Nephron (organoid): ENCODE measurements at regions not wholly inside any gene's neighbourhood (a gene's known extent, or its start where the extent isn't known, plus 50 kb on each side); places are given as distances from the start of the nearest gene placed in this dataset.

ENCODE experiments used
- H3K27ac Mint-ChIP-seq, 3 experiments: 2 replicates each; pipeline ENCODE4 v1.8.0; 2020; ENCODE audit warnings: mixed read lengths in 3 of 3, mild to moderate bottlenecking in 2 of 3, moderate library complexity in 1 of 3
- H3K27me3 Mint-ChIP-seq: 2 replicates; pipeline ENCODE4 v1.8.0; 2021; ENCODE audit warnings: low read depth, mild to moderate bottlenecking, moderate library complexity, mixed read lengths
- H3K36me3 Mint-ChIP-seq: 2 replicates; pipeline ENCODE4 v1.8.0; 2020; ENCODE audit warnings: low read depth, mixed read lengths
- H3K4me1 Mint-ChIP-seq: 2 replicates; pipeline ENCODE4 v1.8.0; 2020; ENCODE audit warnings: mixed read lengths
- H3K4me3 Mint-ChIP-seq, 3 experiments: 2 replicates each; pipeline ENCODE4 v1.8.0; 2020; ENCODE audit warnings: mild to moderate bottlenecking in 3 of 3, mixed read lengths in 3 of 3, moderate library complexity in 2 of 3
- H3K9me3 Mint-ChIP-seq: 2 replicates; pipeline ENCODE4 v1.8.0; 2020; ENCODE audit warnings: mixed read lengths
- CTCF ChIP-seq, 3 experiments: fragments of 200-600 bp; sonication (generic); IDR thresholded peaks; one replicate each; pipeline ENCODE4 v1.5.0; 2021; ENCODE audit warnings: antibody characterized with exemption in 3 of 3; ENCODE audit not compliant: unreplicated experiment in 3 of 3

- no peak for TF ChIP-seq CTCF (IDR thresholded peaks at IDR 0.05; ENCODE audit: unreplicated experiment in 3 of 3)
- H3K27me3 Mint-ChIP-seq, result peaks cover 27% of the 10 kb centered on the region
- no peaks in the 10 kb centered on the region for H3K4me1 Mint-ChIP-seq
- no peak overlapping the region for H3K4me3 Mint-ChIP-seq
- H3K36me3 Mint-ChIP-seq, result no peaks in the 10 kb centered on the region
- H3K27ac Mint-ChIP-seq, result no peak overlapping the region
- peaks cover 2% of the 10 kb centered on the region for H3K9me3 Mint-ChIP-seq
These were observed 241.9 kb upstream of the MVB12B start for GRCh38 chr9:126084696-126085095.

- TF ChIP-seq CTCF (IDR thresholded peaks at IDR 0.05; ENCODE audit: unreplicated experiment in 3 of 3), result no peak
- Mint-ChIP-seq H3K4me1 (no peaks in the 10 kb centered on the region), H3K27ac (no peak overlapping the region), H3K27me3 (peaks cover 27% of the 10 kb centered on the region), H3K4me3 (no peak overlapping the region), H3K9me3 (peaks cover 2% of the 10 kb centered on the region), H3K36me3 (no peaks in the 10 kb centered on the region)
These were observed 241.5 kb upstream of the MVB12B start for GRCh38 chr9:126085170-126085569.

GRCh38 chr9:126088336-126088735 is 238.3 kb upstream of the MVB12B start:
- no peaks in the 10 kb centered on the region for H3K4me1 Mint-ChIP-seq
- H3K36me3 Mint-ChIP-seq, result no peaks in the 10 kb centered on the region

GRCh38 chr9:126089789-126090188 is 236.8 kb upstream of the MVB12B start:
- H3K4me3 Mint-ChIP-seq, result no peak overlapping the region
- no peaks in the 10 kb centered on the region for H3K36me3 Mint-ChIP-seq
- no peak overlapping the region for H3K27ac Mint-ChIP-seq
- no peaks in the 10 kb centered on the region for H3K9me3 Mint-ChIP-seq
- H3K27me3 Mint-ChIP-seq, result peaks cover 5% of the 10 kb centered on the region
- H3K4me1 Mint-ChIP-seq, result no peaks in the 10 kb centered on the region
- TF ChIP-seq CTCF (IDR thresholded peaks at IDR 0.05; ENCODE audit: unreplicated experiment in 3 of 3), result no peak

More at GRCh38 chr9:126088336-126088735, 238.3 kb upstream of the MVB12B start:
- Mint-ChIP-seq H3K9me3 (no peaks in the 10 kb centered on the region), H3K4me3 (no peak overlapping the region), H3K27ac (no peak overlapping the region), H3K27me3 (peaks cover 17% of the 10 kb centered on the region)
- no peak for TF ChIP-seq CTCF (IDR thresholded peaks at IDR 0.05; ENCODE audit: unreplicated experiment in 3 of 3)

GRCh38 chr9:126093771-126094170 is 232.9 kb upstream of the MVB12B start:
- Mint-ChIP-seq H3K9me3 (no peaks in the 10 kb centered on the region), H3K4me3 (no peak overlapping the region), H3K4me1 (peaks cover 6% of the 10 kb centered on the region), H3K27ac (no peak overlapping the region), H3K36me3 (no peaks in the 10 kb centered on the region), H3K27me3 (peaks cover 18% of the 10 kb centered on the region)
- no peak for TF ChIP-seq CTCF (IDR thresholded peaks at IDR 0.05; ENCODE audit: unreplicated experiment in 3 of 3)

GRCh38 chr9:126095546-126096190 is 231.0 kb upstream of the MVB12B start:
- Mint-ChIP-seq H3K4me1 (peaks cover 6% of the 10 kb centered on the region), H3K9me3 (peaks cover 3% of the 10 kb centered on the region), H3K27me3 (peaks cover 18% of the 10 kb centered on the region), H3K4me3 (no peak overlapping the region), H3K36me3 (no peaks in the 10 kb centered on the region), H3K27ac (no peak overlapping the region)
- no peak for TF ChIP-seq CTCF (IDR thresholded peaks at IDR 0.05; ENCODE audit: unreplicated experiment in 3 of 3)
